ENCODE measurements at regions not wholly inside any gene's neighbourhood (a gene's known extent, or its start where the extent isn't known, plus 50 kb on each side); places are given as distances from the start of the nearest gene placed in this dataset.

GRCh38 chr4:71222661-71223060 lies 116.2 kb upstream of the SLC4A4 start:
- H3K4me3 ChIP-seq (ENCODE audit: low read depth, low read length): no peak overlapping the region
- TF ChIP-seq, protein P1, sequence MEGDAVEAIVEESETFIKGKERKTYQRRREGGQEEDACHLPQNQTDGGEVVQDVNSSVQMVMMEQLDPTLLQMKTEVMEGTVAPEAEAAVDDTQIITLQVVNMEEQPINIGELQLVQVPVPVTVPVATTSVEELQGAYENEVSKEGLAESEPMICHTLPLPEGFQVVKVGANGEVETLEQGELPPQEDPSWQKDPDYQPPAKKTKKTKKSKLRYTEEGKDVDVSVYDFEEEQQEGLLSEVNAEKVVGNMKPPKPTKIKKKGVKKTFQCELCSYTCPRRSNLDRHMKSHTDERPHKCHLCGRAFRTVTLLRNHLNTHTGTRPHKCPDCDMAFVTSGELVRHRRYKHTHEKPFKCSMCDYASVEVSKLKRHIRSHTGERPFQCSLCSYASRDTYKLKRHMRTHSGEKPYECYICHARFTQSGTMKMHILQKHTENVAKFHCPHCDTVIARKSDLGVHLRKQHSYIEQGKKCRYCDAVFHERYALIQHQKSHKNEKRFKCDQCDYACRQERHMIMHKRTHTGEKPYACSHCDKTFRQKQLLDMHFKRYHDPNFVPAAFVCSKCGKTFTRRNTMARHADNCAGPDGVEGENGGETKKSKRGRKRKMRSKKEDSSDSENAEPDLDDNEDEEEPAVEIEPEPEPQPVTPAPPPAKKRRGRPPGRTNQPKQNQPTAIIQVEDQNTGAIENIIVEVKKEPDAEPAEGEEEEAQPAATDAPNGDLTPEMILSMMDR (IDR thresholded peaks at IDR 0.05; ENCODE audit: control insufficient read depth, extremely low read depth, insufficient read depth): no peak
- no peak for DNase-seq (ENCODE audit: low read depth)

DNA sequence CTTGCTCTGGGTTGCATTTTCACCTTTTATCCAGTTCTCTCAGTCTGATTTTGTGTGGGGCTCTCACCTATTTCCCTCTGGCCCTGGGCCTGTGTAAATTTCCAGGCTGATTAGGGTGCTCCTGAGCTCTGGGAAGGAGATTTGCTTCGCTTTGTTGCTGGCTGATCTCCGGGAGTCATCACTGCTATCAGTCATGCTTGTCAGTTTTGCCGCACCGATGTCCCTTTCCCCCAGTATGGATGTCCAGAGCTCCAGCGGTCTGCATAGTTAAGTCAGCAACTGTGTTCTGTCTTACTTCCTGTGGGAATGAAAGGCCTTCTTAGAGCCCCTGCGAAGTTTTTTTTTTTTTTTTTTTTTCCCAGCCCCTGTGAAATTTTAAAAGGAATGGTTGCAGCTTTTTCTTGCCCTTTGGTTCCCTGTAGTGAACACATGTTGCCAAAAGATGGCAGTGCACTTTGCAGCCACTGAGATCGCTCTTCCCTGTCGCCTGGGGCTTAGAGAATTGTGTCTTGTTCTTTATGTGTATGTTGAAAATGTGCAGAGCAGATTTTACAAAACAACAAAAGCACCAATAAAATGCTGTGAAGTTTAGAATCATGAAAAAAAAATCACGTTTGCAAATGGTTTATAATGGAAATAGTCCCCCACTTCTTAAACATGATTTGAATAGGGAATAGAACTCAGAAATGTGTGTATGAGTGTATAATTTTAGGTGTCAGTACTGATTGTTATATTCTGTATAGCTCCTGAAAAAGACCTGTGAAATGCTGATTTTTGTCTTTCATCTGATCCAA lies 109.1 kb upstream of the SLC4A4 start:
- peak overlapping the region; percentile 33 for H3K4me3 ChIP-seq (ENCODE audit: low read depth, low read length)
- TF ChIP-seq, protein P1 (IDR thresholded peaks at IDR 0.05; ENCODE audit: control insufficient read depth, extremely low read depth, insufficient read depth): peak; percentile 79
- DNase-seq (ENCODE audit: low read depth): peak; percentile 43

DNA sequence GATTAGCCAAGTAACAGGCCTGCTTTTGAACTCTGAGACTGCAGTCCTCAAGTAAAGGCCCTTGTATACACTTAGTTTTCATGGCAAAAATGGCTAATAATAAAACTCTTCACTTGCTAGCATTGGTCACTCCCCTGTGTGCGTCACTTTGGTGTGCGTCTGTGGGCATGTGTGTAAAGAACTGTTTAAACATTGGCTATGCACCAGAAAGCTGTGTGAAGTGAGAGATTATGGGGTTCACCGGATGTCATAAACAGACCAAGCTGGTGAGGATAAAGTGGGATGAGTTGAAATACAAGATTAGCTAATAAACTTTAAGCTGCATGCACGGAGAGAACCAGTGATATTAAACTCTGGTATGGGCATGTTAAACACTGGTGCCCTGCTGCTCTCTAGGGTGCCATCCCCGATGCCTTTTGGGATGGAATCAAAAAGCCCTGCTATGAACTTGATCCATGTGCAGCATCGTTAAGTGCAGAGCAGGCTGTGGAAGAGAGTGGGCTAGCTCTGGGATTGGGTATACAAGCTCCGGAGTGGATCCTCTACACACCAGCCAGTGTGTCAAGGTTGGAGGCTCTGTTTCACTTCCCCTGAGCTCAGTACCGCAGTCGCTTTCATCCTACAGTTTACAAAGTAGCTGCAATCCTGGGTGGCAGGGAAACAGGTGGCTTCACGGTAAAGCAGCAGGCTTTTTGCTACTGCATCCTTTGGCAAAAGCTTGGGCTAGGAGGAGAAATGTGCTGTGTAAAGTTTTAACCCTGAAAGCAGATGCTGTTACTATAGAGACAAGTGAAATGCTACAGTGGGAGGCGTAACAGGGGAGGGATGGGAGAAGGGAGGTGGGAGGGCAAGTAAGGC lies 108.3 kb upstream of the SLC4A4 start:
- TF ChIP-seq, protein P1 (IDR thresholded peaks at IDR 0.05; ENCODE audit: control insufficient read depth, extremely low read depth, insufficient read depth): no peak
- no peak for DNase-seq (ENCODE audit: low read depth)
- no peak overlapping the region for H3K4me3 ChIP-seq (ENCODE audit: low read depth, low read length)

GRCh38 chr4:71231129-71232055 lies 107.4 kb upstream of the SLC4A4 start:
- no peak overlapping the region for H3K4me3 ChIP-seq (ENCODE audit: low read depth, low read length)
- DNase-seq (ENCODE audit: low read depth): peak; percentile 43

DNA sequence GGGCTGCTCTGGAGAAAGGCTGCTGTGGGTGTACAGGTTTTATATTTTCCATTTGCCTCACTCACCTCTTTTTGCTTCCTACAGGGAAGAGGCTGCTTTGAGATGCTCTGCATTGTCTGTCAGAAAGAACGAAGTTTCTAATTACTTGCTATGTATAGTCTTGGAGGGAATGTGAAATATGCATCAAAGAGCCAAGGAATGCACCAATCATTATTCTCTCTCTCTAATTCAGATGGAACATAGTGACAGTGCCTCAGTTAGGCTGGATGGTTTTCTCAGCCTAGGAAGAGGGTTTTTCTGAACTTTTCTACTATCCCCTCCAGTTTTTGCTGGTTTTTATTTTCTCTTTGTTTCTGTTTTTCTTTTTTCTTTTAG lies 106.8 kb upstream of the SLC4A4 start:
- no peak for DNase-seq (ENCODE audit: low read depth)
- TF ChIP-seq, protein P1 (IDR thresholded peaks at IDR 0.05; ENCODE audit: control insufficient read depth, extremely low read depth, insufficient read depth): no peak
- H3K4me3 ChIP-seq (ENCODE audit: low read depth, low read length): no peak overlapping the region

More at GRCh38 chr4:71231129-71232055, 107.4 kb upstream of the SLC4A4 start:
- TF ChIP-seq, protein P1 (IDR thresholded peaks at IDR 0.05; ENCODE audit: control insufficient read depth, extremely low read depth, insufficient read depth): no peak

- no peak overlapping the region for H3K4me3 ChIP-seq (ENCODE audit: low read depth, low read length)
- DNase-seq (ENCODE audit: low read depth): no peak
- TF ChIP-seq, protein P1 (IDR thresholded peaks at IDR 0.05; ENCODE audit: control insufficient read depth, extremely low read depth, insufficient read depth): no peak
Measured at GRCh38 chr4:71232846-71233245, 106.0 kb upstream of the SLC4A4 start.
